Osteoblast (primary cell): ENCODE measurements at regions not wholly inside any gene's neighbourhood (a gene's known extent, or its start where the extent isn't known, plus 50 kb on each side); places are given as distances from the start of the nearest gene placed in this dataset.

ENCODE experiments used
- DNase-seq: peaks from one replicate; pipeline ENCODE4 v3.0.0; 2011; ENCODE audit warnings: low spot score, mixed read lengths; ENCODE audit not compliant: insufficient read length; ENCODE audit errors: missing footprints
- H2AFZ ChIP-seq: 2 replicates; pipeline ENCODE4 v1.6.0; 2011; ENCODE audit warnings: mild to moderate bottlenecking, low read length
- H3K27ac ChIP-seq: 2 replicates; pipeline ENCODE4 v1.5.1; 2011; ENCODE audit warnings: mild to moderate bottlenecking, low read depth, low read length, moderate library complexity
- H3K27me3 ChIP-seq: 2 replicates; pipeline ENCODE4 v1.6.0; 2012; ENCODE audit warnings: mild to moderate bottlenecking, control low read depth, inconsistent platforms, low read length, moderate library complexity; ENCODE audit not compliant: insufficient read depth
- H3K36me3 ChIP-seq: 2 replicates; pipeline ENCODE4 v1.5.1; 2011; ENCODE audit warnings: mild to moderate bottlenecking, low read length, control low read depth, moderate library complexity; ENCODE audit not compliant: insufficient read depth
- H3K4me1 ChIP-seq: 2 replicates; pipeline ENCODE4 v1.5.1; 2011; ENCODE audit warnings: mild to moderate bottlenecking, low read length, control low read depth, moderate library complexity; ENCODE audit not compliant: insufficient read depth
- H3K4me2 ChIP-seq: 2 replicates; pipeline ENCODE4 v1.6.0; 2011; ENCODE audit warnings: mild to moderate bottlenecking, low read length; ENCODE audit not compliant: insufficient read depth
- H3K4me3 ChIP-seq: fragments of 200-600 bp; sonication (generic); 3 replicates; pipeline ENCODE4 v1.5.1; 2012; ENCODE audit warnings: mild to moderate bottlenecking, low read length, inconsistent platforms; ENCODE audit not compliant: insufficient read depth
- H3K79me2 ChIP-seq: 2 replicates; pipeline ENCODE4 v1.6.0; 2012; ENCODE audit warnings: mild to moderate bottlenecking, low read length, control low read depth, inconsistent platforms; ENCODE audit not compliant: insufficient read depth
- H3K9me3 ChIP-seq: 2 replicates; pipeline ENCODE4 v1.5.1; 2011; ENCODE audit warnings: low read depth, low read length, control low read depth
- H4K20me1 ChIP-seq: 2 replicates; pipeline ENCODE4 v1.6.0; 2012; ENCODE audit warnings: mild to moderate bottlenecking, low read length, control low read depth; ENCODE audit not compliant: insufficient read depth
- CTCF ChIP-seq: IDR thresholded peaks from 2 replicates; pipeline ENCODE4 v1.5.1; 2011; ENCODE audit warnings: mild to moderate bottlenecking, low read depth, low read length, moderate library complexity; ENCODE audit errors: extremely low read depth

- Histone ChIP-seq H4K20me1 (no peaks in the 10 kb centered on the region), H3K4me1 (no peaks in the 10 kb centered on the region), H3K9me3 (no peaks in the 10 kb centered on the region), H3K27ac (no peak overlapping the region), H2AFZ (no peak overlapping the region), H3K4me2 (no peak overlapping the region), H3K36me3 (no peaks in the 10 kb centered on the region), H3K4me3 (no peak overlapping the region), H3K79me2 (no peaks in the 10 kb centered on the region), H3K27me3 (no peaks in the 10 kb centered on the region)
- no peak for DNase-seq
- TF ChIP-seq CTCF, result no peak
Observed at GRCh38 chr4:114497116-114497515, 101.5 kb upstream of the UGT8 start.

- DNase-seq, result no peak
- H2AFZ ChIP-seq, result no peak overlapping the region
- no peaks in the 10 kb centered on the region for H4K20me1 ChIP-seq
- no peaks in the 10 kb centered on the region for H3K27me3 ChIP-seq
- H3K79me2 ChIP-seq, result no peaks in the 10 kb centered on the region
- H3K36me3 ChIP-seq, result no peaks in the 10 kb centered on the region
- no peaks in the 10 kb centered on the region for H3K9me3 ChIP-seq
- no peaks in the 10 kb centered on the region for H3K4me1 ChIP-seq
- TF ChIP-seq CTCF, result no peak
- no peak overlapping the region for H3K4me2 ChIP-seq
- H3K27ac ChIP-seq, result no peak overlapping the region
- no peak overlapping the region for H3K4me3 ChIP-seq
Observed at GRCh38 chr4:114509340-114509739, 89.3 kb upstream of the UGT8 start.

- Histone ChIP-seq H3K4me2 (no peak overlapping the region), H3K79me2 (no peaks in the 10 kb centered on the region), H3K4me1 (no peaks in the 10 kb centered on the region), H2AFZ (no peak overlapping the region), H3K36me3 (no peaks in the 10 kb centered on the region), H4K20me1 (no peaks in the 10 kb centered on the region), H3K27ac (no peak overlapping the region), H3K4me3 (no peak overlapping the region), H3K9me3 (no peaks in the 10 kb centered on the region), H3K27me3 (no peaks in the 10 kb centered on the region)
- DNase-seq, result no peak
- no peak for TF ChIP-seq CTCF
Observed at GRCh38 chr4:114512595-114513295, 85.9 kb upstream of the UGT8 start.

GRCh38 chr4:114519368-114519767 lies 79.2 kb upstream of the UGT8 start:
- Histone ChIP-seq H3K27me3 (no peaks in the 10 kb centered on the region), H3K9me3 (no peaks in the 10 kb centered on the region), H3K27ac (no peak overlapping the region), H3K4me3 (no peak overlapping the region), H4K20me1 (no peaks in the 10 kb centered on the region), H3K4me2 (no peak overlapping the region), H2AFZ (no peak overlapping the region), H3K4me1 (no peaks in the 10 kb centered on the region), H3K79me2 (no peaks in the 10 kb centered on the region), H3K36me3 (no peaks in the 10 kb centered on the region)
- no peak for TF ChIP-seq CTCF
- DNase-seq, result peak; percentile 57
